Caco-2 (cell line): ENCODE measurements at regions not wholly inside any gene's neighbourhood (a gene's known extent, or its start where the extent isn't known, plus 50 kb on each side); places are given as distances from the start of the nearest gene placed in this dataset.
"Not testable (repeated sequence)": the region's sequence is repeated elsewhere in the genome, so short reads cannot be mapped to it uniquely, and the experiment has no call there.

Source experiments
- BruUV-seq: library from RNA; stranded (reverse); fragments of 400-500 nt; replicated peaks from 2 replicates; lab custom pipeline; 2021; lab: Mats Ljungman, UMichigan
- CTCF ChIA-PET: fragments of 300-600 bp; sonication (Branson Sonifier 250); formaldehyde crosslinking; loops from one replicate; lab custom pipeline; 2022; ENCODE audit warnings: antibody characterized with exemption; lab: Charles Lee
- POLR2A ChIA-PET: fragments of 300-600 bp; sonication (Branson Sonifier 250); formaldehyde crosslinking; loops from one replicate; lab custom pipeline; 2022; ENCODE audit warnings: antibody characterized with exemption; lab: Charles Lee
- DNase-seq, 2 experiments: peaks; one replicate each; pipeline versions ENCODE4 v3.0.0 to v3.0.0-alpha.2; 2020 to 2022
- H3K27me3 ChIP-seq: replicated peaks from 2 replicates; pipeline ENCODE4 v1.6.0; 2011; ENCODE audit warnings: low read length; ENCODE audit not compliant: control insufficient read depth, insufficient read depth
- H3K36me3 ChIP-seq: 2 replicates; pipeline ENCODE4 v1.5.1; 2011; ENCODE audit warnings: low read length; ENCODE audit not compliant: control insufficient read depth, insufficient read depth
- H3K4me1 ChIP-seq: fragments of 250-450 bp; sonication (Bioruptor Pico); 2 replicates; pipeline ENCODE4 v1.5.1; 2020; ENCODE audit warnings: mild to moderate bottlenecking
- H3K4me3 ChIP-seq: 2 replicates; pipeline ENCODE4 v1.5.1; 2011; ENCODE audit warnings: low read depth, mild to moderate bottlenecking, control low read depth, low read length
- H3K9me3 ChIP-seq: fragments of 250-450 bp; sonication (Bioruptor Pico); 2 replicates; pipeline ENCODE4 v1.5.1; 2020; ENCODE audit warnings: mild to moderate bottlenecking, moderate library complexity
- H3K27ac Mint-ChIP-seq: one replicate; pipeline ENCODE4 v1.8.0; 2022; ENCODE audit warnings: mixed read lengths; ENCODE audit not compliant: unreplicated experiment
- H3K27me3 Mint-ChIP-seq: one replicate; pipeline ENCODE4 v1.8.0; 2022; ENCODE audit warnings: mixed read lengths; ENCODE audit not compliant: insufficient read depth, unreplicated experiment
- H3K36me3 Mint-ChIP-seq: one replicate; pipeline ENCODE4 v1.8.0; 2022; ENCODE audit warnings: mild to moderate bottlenecking, mixed read lengths; ENCODE audit not compliant: insufficient read depth, unreplicated experiment
- H3K4me1 Mint-ChIP-seq: one replicate; pipeline ENCODE4 v1.8.0; 2022; ENCODE audit warnings: low read depth, mixed read lengths; ENCODE audit not compliant: unreplicated experiment
- H3K4me3 Mint-ChIP-seq: one replicate; pipeline ENCODE4 v1.8.0; 2022; ENCODE audit warnings: mild to moderate bottlenecking, moderate library complexity, mixed read lengths; ENCODE audit not compliant: unreplicated experiment
- H3K9me3 Mint-ChIP-seq: one replicate; pipeline ENCODE4 v1.8.0; 2022; ENCODE audit warnings: mixed read lengths; ENCODE audit not compliant: unreplicated experiment
- CTCF ChIP-seq, 2 experiments: fragments of 200-600 bp in 1 of 2; IDR thresholded peaks; 1 replicate in 1 of 2; 2 replicates in 1 of 2; pipeline versions ENCODE4 v1.5.1 to v1.8.0; 2011 to 2022; ENCODE audit warnings: antibody characterized with exemption in 1 of 2, control low read depth in 1 of 2, inconsistent platforms in 1 of 2, low read depth in 1 of 2, low read length in 1 of 2, mild to moderate bottlenecking in 1 of 2, moderate library complexity in 1 of 2; ENCODE audit not compliant: insufficient read depth in 1 of 2, severe bottlenecking in 1 of 2, unreplicated experiment in 1 of 2
- intact Hi-C: fragments of 100-400 bp; cut with micrococcal nuclease; formaldehyde crosslinking; loops from one replicate; pipeline ENCODE4 v1.10.0; 2022; ENCODE audit not compliant: unreplicated experiment

- peaks cover 3% of the 10 kb centered on the region; the same call in 1 of the 2 replicates for H3K4me1 ChIP-seq
- no TSS peak for BruUV-seq
These were observed 87.9 kb downstream of the VCPKMT start for GRCh38 chr14:50028458-50028857.

GRCh38 chr14:50030036-50030435 lies 86.3 kb downstream of the VCPKMT start:
- Mint-ChIP-seq H3K4me1 (peaks cover 27% of the 10 kb centered on the region), H3K9me3 (no peaks in the 10 kb centered on the region), H3K27ac (no peak overlapping the region), H3K27me3 (no peaks in the 10 kb centered on the region), H3K36me3 (no peaks in the 10 kb centered on the region), H3K4me3 (no peak overlapping the region)
- BruUV-seq: no TSS peak
- intact Hi-C loops: no loop called here
- no peak for DNase-seq
- ChIA-PET POLR2A (no interaction called here), CTCF (no interaction called here)
- no peak for TF ChIP-seq CTCF (IDR thresholded peaks at IDR 0.05; ENCODE audit: insufficient read depth in 1 of 2, low read depth in 1 of 2, low read length in 1 of 2, severe bottlenecking in 1 of 2, unreplicated experiment in 1 of 2)
- H3K27me3 ChIP-seq: no peaks in the 10 kb centered on the region
- no peaks in the 10 kb centered on the region for H3K36me3 ChIP-seq
- H3K9me3 ChIP-seq: no peaks in the 10 kb centered on the region
- no peak overlapping the region for H3K4me3 ChIP-seq
- H3K4me1 ChIP-seq: peaks cover 3% of the 10 kb centered on the region; the same call in 1 of the 2 replicates

More at GRCh38 chr14:50028458-50028857, 87.9 kb downstream of the VCPKMT start:
- TF ChIP-seq CTCF (IDR thresholded peaks at IDR 0.05; ENCODE audit: insufficient read depth in 1 of 2, low read depth in 1 of 2, low read length in 1 of 2, severe bottlenecking in 1 of 2, unreplicated experiment in 1 of 2): no peak
- Mint-ChIP-seq H3K36me3 (no peaks in the 10 kb centered on the region), H3K4me3 (no peak overlapping the region), H3K27me3 (no peaks in the 10 kb centered on the region), H3K27ac (no peak overlapping the region), H3K9me3 (no peaks in the 10 kb centered on the region), H3K4me1 (peaks cover 21% of the 10 kb centered on the region)
- no peaks in the 10 kb centered on the region for H3K27me3 ChIP-seq
- no peak for DNase-seq
- ChIA-PET POLR2A (no interaction called here), CTCF (no interaction called here)
- intact Hi-C loops: no loop called here
- no peaks in the 10 kb centered on the region for H3K36me3 ChIP-seq
- H3K9me3 ChIP-seq: no peaks in the 10 kb centered on the region
- no peak overlapping the region for H3K4me3 ChIP-seq

DNA sequence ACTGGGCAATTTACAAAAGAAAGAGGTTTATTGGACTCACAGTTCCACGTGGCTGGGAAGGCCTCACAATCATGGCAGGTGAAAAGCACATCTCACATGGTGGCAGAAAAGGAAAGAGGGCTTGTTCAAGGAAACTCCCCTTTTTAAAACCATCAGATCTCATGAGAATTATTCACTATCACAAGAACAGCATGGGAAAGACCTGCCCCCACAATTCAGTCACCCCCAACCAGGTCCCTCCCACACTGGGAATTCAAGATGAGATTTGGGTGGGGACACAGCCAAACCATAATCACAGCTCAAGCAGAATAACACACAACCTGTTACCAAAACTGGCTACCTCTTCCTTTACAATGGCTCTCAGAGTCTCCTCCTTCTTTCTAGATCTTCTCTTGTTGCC lies 85.5 kb downstream of the VCPKMT start:
- not testable (repeated sequence) for H3K4me3 Mint-ChIP-seq

More for the DNA sequence above, 85.5 kb downstream of the VCPKMT start:
- H3K4me1 ChIP-seq, H3K27ac Mint-ChIP-seq, H3K4me3 ChIP-seq, H3K27me3 Mint-ChIP-seq, H3K36me3 Mint-ChIP-seq, intact Hi-C loops, H3K36me3 ChIP-seq, H3K9me3 ChIP-seq, H3K9me3 Mint-ChIP-seq, BruUV-seq, POLR2A ChIA-PET, DNase-seq, H3K27me3 ChIP-seq, CTCF ChIA-PET: not testable (repeated sequence)
- peaks cover 20% of the 10 kb centered on the region for H3K4me1 Mint-ChIP-seq
